ENCODE measurements at regions not wholly inside any gene's neighbourhood (a gene's known extent, or its start where the extent isn't known, plus 50 kb on each side); places are given as distances from the start of the nearest gene placed in this dataset.

GRCh38 chr6:87918461-87918941, 129.1 kb upstream of the SPACA1 start:
- WGBS (ENCODE audit: low lambda C conversion rate) = 43% methylated on average over 5 of the region's 5 CpGs
- no peak overlapping the region for H3K4me3 ChIP-seq (replicated peaks in 1 of 3; ENCODE audit: insufficient read depth in 1 of 3, low read depth in 2 of 3, low read length in 3 of 3)
- H3K9me3 ChIP-seq (ENCODE audit: low read length) = no peaks in the 10 kb centered on the region
- no peak overlapping the region for H3K27ac ChIP-seq (ENCODE audit: extremely low read length, insufficient read depth, low read length)
- ChIA-PET CTCF (ENCODE audit: low intra/inter-chr PET ratio, low total read pairs) (no interaction called here), POLR2A (no interaction called here)
- no peaks in the 10 kb centered on the region for H3K4me1 ChIP-seq (ENCODE audit: insufficient read depth, low read length)
- FAIRE-seq (no peak), DNase-seq (ENCODE audit: low spot score) (no peak), ATAC-seq (no peak)
- in situ Hi-C loops (cut with HindIII; ENCODE audit: extremely low pct_ligation_motif_present, low pct_unique_long_range_greater_than_20kb) (no loop called here), intact Hi-C loops (cut with micrococcal nuclease; ENCODE audit: unreplicated experiment) (no loop called here)
- H3K79me2 ChIP-seq (ENCODE audit: insufficient read depth, low read length) = no peaks in the 10 kb centered on the region
- no peak overlapping the region for H3K9ac ChIP-seq (ENCODE audit: insufficient read depth, low read depth, low read length)
- no peak overlapping the region for H3K4me2 ChIP-seq (ENCODE audit: low read depth, low read length)
- H4K20me1 ChIP-seq (ENCODE audit: insufficient read depth, low read length) = no peaks in the 10 kb centered on the region
- TF ChIP-seq ZFX (CRISPR knock-in tag; IDR thresholded peaks at IDR 0.05; ENCODE audit: low read depth) (no peak), ZNF562 (CRISPR knock-in tag; IDR thresholded peaks at IDR 0.05; ENCODE audit: borderline replicate concordance) (no peak), NBN (conservative IDR thresholded peaks at IDR 0.05) (no peak), NFE2L1 (CRISPR knock-in tag; IDR thresholded peaks at IDR 0.05; ENCODE audit: borderline replicate concordance) (no peak), NR2C2 (CRISPR knock-in tag; IDR thresholded peaks at IDR 0.05; ENCODE audit: borderline replicate concordance) (no peak), HDAC6 (IDR thresholded peaks at IDR 0.05; ENCODE audit: low read depth, low read length) (no peak)
- no TSS peak for BruUV-seq (replicated peaks)
- H3K27me3 ChIP-seq (ENCODE audit: control insufficient read depth in 1 of 2, insufficient read depth in 2 of 2, low read length in 2 of 2) = no peaks in the 10 kb centered on the region
- H3K36me3 ChIP-seq (replicated peaks in 1 of 2; ENCODE audit: control insufficient read depth in 1 of 2, insufficient read depth in 2 of 2, low read length in 2 of 2) = no peaks in the 10 kb centered on the region
- no peak overlapping the region for H2AFZ ChIP-seq (ENCODE audit: low read length)

- no peaks in the 10 kb centered on the region for H4K20me1 ChIP-seq (ENCODE audit: insufficient read depth, low read length)
- in situ Hi-C loops (cut with HindIII; ENCODE audit: extremely low pct_ligation_motif_present, low pct_unique_long_range_greater_than_20kb) (no loop called here), intact Hi-C loops (cut with micrococcal nuclease; ENCODE audit: unreplicated experiment) (no loop called here)
- no peak for FAIRE-seq
- H3K4me3 ChIP-seq (replicated peaks in 1 of 3; ENCODE audit: insufficient read depth in 1 of 3, low read depth in 2 of 3, low read length in 3 of 3) = no peak overlapping the region
- no peak overlapping the region for H3K27ac ChIP-seq (ENCODE audit: extremely low read length, insufficient read depth, low read length)
- BruUV-seq (replicated peaks) = no TSS peak
- WGBS (ENCODE audit: low lambda C conversion rate) = 39% methylated on average over 1 of the region's 1 CpG
- H3K4me2 ChIP-seq (ENCODE audit: low read depth, low read length) = no peak overlapping the region
- CTCF ChIA-PET (ENCODE audit: low intra/inter-chr PET ratio, low total read pairs) = no interaction called here
- no peak for ATAC-seq
- no peaks in the 10 kb centered on the region for H3K36me3 ChIP-seq (replicated peaks in 1 of 2; ENCODE audit: control insufficient read depth in 1 of 2, insufficient read depth in 2 of 2, low read length in 2 of 2)
- H3K27me3 ChIP-seq (ENCODE audit: control insufficient read depth in 1 of 2, insufficient read depth in 2 of 2, low read length in 2 of 2) = no peaks in the 10 kb centered on the region
- H3K79me2 ChIP-seq (ENCODE audit: insufficient read depth, low read length) = no peaks in the 10 kb centered on the region
- POLR2A ChIA-PET = no interaction called here
- H3K4me1 ChIP-seq (ENCODE audit: insufficient read depth, low read length) = no peaks in the 10 kb centered on the region
- no peak for DNase-seq (ENCODE audit: low spot score)
- no peak overlapping the region for H3K9ac ChIP-seq (ENCODE audit: insufficient read depth, low read depth, low read length)
- no peaks in the 10 kb centered on the region for H3K9me3 ChIP-seq (ENCODE audit: low read length)
- H2AFZ ChIP-seq (ENCODE audit: low read length) = no peak overlapping the region
- no peak for TF ChIP-seq ZNF292 (CRISPR knock-in tag; IDR thresholded peaks at IDR 0.05; ENCODE audit: borderline replicate concordance, low read depth)
- TF ChIP-seq ZNF577 (CRISPR knock-in tag; IDR thresholded peaks at IDR 0.05; ENCODE audit: borderline replicate concordance, low read depth) = no peak
- TF ChIP-seq U2AF2 (IDR thresholded peaks at IDR 0.05; ENCODE audit: low read depth, low read length) = no peak
- no peak for TF ChIP-seq JUN (CRISPR knock-in tag; IDR thresholded peaks at IDR 0.05)
- TF ChIP-seq FOXP4 (CRISPR knock-in tag; IDR thresholded peaks at IDR 0.05) = no peak
- TF ChIP-seq DMTF1 (CRISPR knock-in tag; IDR thresholded peaks at IDR 0.05) = no peak
- no peak for TF ChIP-seq NFRKB (IDR thresholded peaks at IDR 0.05)
- no peak for TF ChIP-seq NFIC (IDR thresholded peaks at IDR 0.05; ENCODE audit: low read length)
- no peak for TF ChIP-seq ZNF891 (CRISPR knock-in tag; IDR thresholded peaks at IDR 0.05)
- TF ChIP-seq HDAC2 (CRISPR knock-in tag; IDR thresholded peaks at IDR 0.05) = no peak
Measured at GRCh38 chr6:87917886-87918285, 129.8 kb upstream of the SPACA1 start.
